Activated T-cell treated with anti-CD3 and anti-CD28 coated beads for 24 hours (primary cell): ENCODE measurements at regions not wholly inside any gene's neighbourhood (a gene's known extent, or its start where the extent isn't known, plus 50 kb on each side); places are given as distances from the start of the nearest gene placed in this dataset.

Source experiments
- DNase-seq: peaks from one replicate; pipeline ENCODE4 v3.0.0-alpha.2; 2020; ENCODE audit warnings: low read depth

GRCh38 chr2:104702031-104702850 lies 151.7 kb upstream of the POU3F3 start:
- DNase-seq: no peak

- DNase-seq: no peak
Observed at GRCh38 chr2:104703669-104704068, 150.2 kb upstream of the POU3F3 start.

GRCh38 chr2:104704496-104705245 lies 149.2 kb upstream of the POU3F3 start:
- DNase-seq: no peak

GRCh38 chr2:104707056-104707455 lies 146.9 kb upstream of the POU3F3 start:
- DNase-seq: no peak

- DNase-seq: no peak
Observed at GRCh38 chr2:104708967-104709366, 144.9 kb upstream of the POU3F3 start.

- no peak for DNase-seq
Observed at GRCh38 chr2:104716061-104716460, 137.9 kb upstream of the POU3F3 start.

GRCh38 chr2:104733226-104733943 lies 120.5 kb upstream of the POU3F3 start:
- no peak for DNase-seq

DNA sequence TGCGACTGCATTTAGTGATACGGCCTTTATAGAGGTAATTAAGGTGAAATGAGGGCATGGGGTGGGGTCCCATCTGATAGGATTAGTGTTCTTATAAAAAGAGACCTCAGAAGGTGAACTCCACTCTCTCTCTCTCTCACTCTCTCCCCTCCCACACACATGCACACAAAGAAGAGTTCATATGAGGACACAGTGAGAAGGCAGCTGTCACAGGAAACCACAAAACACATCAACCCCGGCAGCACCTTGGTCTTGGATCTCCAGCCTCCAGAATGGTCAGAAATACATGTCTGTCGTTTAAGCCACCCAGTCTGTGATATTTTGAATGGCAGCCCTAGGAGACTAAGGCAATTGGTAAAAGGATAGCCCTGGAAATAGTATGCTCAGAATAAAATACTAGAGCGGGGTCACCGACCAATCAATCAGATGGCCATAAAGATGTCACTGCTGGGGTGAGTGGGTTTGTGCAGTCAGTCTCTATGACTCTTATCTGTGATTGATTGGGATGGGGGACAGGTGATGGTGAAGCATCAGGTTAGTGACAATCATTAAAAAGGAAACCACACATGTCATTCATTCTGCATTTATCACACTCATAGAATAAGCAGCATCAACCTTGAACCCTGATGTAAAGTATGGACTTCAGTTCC lies 118.9 kb upstream of the POU3F3 start:
- DNase-seq: no peak

DNA sequence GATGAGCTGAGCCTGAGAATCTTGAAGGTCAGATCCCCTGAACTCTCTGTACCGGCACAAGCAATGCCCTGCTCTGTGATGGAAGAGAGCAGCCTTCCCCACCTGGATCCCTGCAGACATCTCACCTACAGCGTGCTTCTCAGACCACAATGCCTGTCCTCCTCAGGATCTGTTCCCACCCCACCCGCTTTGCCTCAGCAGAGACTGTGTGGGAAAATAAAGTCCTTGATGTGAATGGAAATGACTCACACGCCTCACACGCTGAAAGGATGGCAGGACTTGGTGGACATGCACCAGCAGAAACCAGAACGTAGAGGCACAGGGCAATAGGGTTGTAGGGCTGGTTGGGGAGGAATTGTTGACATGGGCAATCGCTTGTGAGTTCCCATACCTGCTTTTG lies 117.9 kb upstream of the POU3F3 start:
- DNase-seq: no peak

- no peak for DNase-seq
Observed at GRCh38 chr2:104741860-104742259, 112.1 kb upstream of the POU3F3 start.

DNA sequence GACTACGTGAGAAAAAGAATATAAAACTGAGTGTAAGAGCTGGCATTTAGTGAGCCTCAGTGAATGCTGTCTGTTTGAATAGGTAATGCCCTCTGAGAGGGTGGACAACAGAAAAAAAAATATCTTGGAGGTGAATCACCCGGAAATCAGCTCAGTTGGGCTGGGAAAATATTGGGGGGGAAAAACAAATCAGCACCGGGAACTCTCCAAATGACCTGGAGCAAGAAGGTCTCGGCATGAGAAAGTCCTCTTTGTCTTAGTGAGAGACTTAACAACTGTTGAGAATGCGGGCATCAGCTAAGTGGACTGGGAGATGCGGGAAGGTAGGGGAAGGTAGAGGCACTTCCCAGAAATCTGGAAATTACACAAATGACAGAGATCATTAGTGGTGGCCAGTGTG lies 109.4 kb upstream of the POU3F3 start:
- no peak for DNase-seq

- no peak for DNase-seq
Observed at GRCh38 chr2:104745846-104746245, 108.1 kb upstream of the POU3F3 start.

DNA sequence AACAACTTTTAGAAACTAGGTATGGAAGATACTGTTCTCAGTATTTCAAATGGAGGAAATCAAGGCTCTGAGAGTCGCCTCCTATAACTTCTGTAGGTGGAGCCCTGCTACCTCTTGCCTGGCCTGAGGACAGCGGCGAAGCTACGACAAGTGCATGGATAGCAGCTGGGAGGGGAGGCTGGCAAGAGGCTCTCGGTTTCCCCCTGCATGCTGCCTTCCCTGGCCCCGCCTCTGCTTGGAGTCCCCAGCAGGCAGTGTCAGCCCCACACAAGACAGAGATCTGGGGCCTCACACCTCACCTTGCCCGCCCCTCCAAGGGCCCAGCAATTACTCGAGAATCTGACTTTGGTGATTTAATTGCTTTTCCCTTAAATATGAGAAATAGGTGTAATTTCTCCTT lies 107.6 kb upstream of the POU3F3 start:
- DNase-seq: no peak

DNA sequence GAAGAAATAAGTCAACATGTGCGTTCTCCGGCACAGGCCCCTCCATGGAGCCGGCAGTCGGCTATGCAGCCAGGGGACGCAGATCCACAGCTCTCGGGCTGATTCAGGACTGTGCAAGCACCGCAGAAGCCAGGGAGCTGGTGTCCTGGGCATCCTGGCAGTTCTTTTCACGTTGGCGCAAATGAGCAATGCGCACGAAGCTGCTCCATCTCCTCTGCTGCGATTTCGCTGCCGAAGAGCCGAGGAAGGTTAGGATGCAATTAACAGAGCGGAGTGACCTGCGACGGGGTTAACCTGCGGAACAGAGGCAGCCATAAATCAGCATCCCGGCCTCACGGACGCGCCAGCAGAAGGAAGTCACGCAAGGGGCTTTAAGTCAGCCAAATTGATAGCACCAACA lies 107.1 kb upstream of the POU3F3 start:
- DNase-seq: no peak

- DNase-seq: no peak
Observed at GRCh38 chr2:104749856-104750460, 104.0 kb upstream of the POU3F3 start.

DNA sequence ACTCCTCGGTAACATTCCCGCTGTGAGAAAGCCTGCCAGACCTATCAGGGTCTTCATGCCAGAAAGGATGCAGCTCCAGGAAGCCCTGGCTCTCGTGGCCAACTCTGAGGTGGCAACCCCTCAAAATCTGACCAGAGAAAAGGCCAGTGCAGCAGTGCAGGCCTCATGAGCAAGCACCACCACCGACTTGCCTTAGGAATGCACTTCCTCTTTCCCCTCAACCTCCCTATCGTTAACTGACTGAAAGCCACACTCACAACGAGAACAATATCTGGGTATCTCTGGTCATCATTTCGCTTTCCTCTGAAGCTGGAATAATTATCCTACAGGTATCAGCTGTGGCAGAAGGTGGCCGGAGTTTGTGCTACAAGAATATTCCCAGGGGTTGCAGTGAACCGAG lies 101.4 kb upstream of the POU3F3 start:
- no peak for DNase-seq

- no peak for DNase-seq
Observed at GRCh38 chr2:104755026-104755878, 98.7 kb upstream of the POU3F3 start.

GRCh38 chr2:104756118-104756517 lies 97.8 kb upstream of the POU3F3 start:
- no peak for DNase-seq

GRCh38 chr2:104757056-104757455 lies 96.9 kb upstream of the POU3F3 start:
- DNase-seq: no peak

GRCh38 chr2:104758199-104758620 lies 95.7 kb upstream of the POU3F3 start:
- DNase-seq: no peak

GRCh38 chr2:104762031-104762430 lies 91.9 kb upstream of the POU3F3 start:
- no peak for DNase-seq
